ENCODE measurements at regions not wholly inside any gene's neighbourhood (a gene's known extent, or its start where the extent isn't known, plus 50 kb on each side); places are given as distances from the start of the nearest gene placed in this dataset.

- Histone ChIP-seq H3K9me2 (replicated peaks; ENCODE audit: control insufficient read depth, low read length) (no peaks in the 10 kb centered on the region), H3K4me2 (ENCODE audit: low read length) (no peak overlapping the region), H3K4me3 (ENCODE audit: low read length) (no peak overlapping the region), H3K4me1 (ENCODE audit: control insufficient read depth, low read length) (no peaks in the 10 kb centered on the region), H3F3A (ENCODE audit: control insufficient read depth, insufficient read depth) (no peaks in the 10 kb centered on the region), H4K20me1 (ENCODE audit: control insufficient read depth, insufficient read depth, low read depth, low read length) (no peaks in the 10 kb centered on the region), H3K27me3 (ENCODE audit: control insufficient read depth, low read length) (no peaks in the 10 kb centered on the region), H3K27ac (ENCODE audit: low read depth, low read length) (no peak overlapping the region), H3K36me3 (ENCODE audit: control insufficient read depth, low read length) (no peaks in the 10 kb centered on the region), H3K79me2 (ENCODE audit: control insufficient read depth, low read length) (no peaks in the 10 kb centered on the region), H3K9me3 (ENCODE audit: control insufficient read depth, insufficient read depth, low read length) (no peaks in the 10 kb centered on the region)
- TF ChIP-seq, protein P1, sequence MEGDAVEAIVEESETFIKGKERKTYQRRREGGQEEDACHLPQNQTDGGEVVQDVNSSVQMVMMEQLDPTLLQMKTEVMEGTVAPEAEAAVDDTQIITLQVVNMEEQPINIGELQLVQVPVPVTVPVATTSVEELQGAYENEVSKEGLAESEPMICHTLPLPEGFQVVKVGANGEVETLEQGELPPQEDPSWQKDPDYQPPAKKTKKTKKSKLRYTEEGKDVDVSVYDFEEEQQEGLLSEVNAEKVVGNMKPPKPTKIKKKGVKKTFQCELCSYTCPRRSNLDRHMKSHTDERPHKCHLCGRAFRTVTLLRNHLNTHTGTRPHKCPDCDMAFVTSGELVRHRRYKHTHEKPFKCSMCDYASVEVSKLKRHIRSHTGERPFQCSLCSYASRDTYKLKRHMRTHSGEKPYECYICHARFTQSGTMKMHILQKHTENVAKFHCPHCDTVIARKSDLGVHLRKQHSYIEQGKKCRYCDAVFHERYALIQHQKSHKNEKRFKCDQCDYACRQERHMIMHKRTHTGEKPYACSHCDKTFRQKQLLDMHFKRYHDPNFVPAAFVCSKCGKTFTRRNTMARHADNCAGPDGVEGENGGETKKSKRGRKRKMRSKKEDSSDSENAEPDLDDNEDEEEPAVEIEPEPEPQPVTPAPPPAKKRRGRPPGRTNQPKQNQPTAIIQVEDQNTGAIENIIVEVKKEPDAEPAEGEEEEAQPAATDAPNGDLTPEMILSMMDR (IDR thresholded peaks at IDR 0.05; ENCODE audit: low read depth, low read length, poor library complexity, severe bottlenecking): no peak
- TF ChIP-seq EZH2phosphoT487 (IDR thresholded peaks at IDR 0.05; ENCODE audit: borderline replicate concordance, low read length): no peak
These were observed 156.7 kb downstream of the TRIML1 start for GRCh38 chr4:188295899-188296298.

- Histone ChIP-seq H3F3A (ENCODE audit: control insufficient read depth, insufficient read depth) (no peaks in the 10 kb centered on the region), H3K36me3 (ENCODE audit: control insufficient read depth, low read length) (no peaks in the 10 kb centered on the region), H3K9me3 (ENCODE audit: control insufficient read depth, insufficient read depth, low read length) (no peaks in the 10 kb centered on the region), H3K27ac (ENCODE audit: low read depth, low read length) (no peak overlapping the region), H3K4me3 (ENCODE audit: low read length) (no peak overlapping the region), H4K20me1 (ENCODE audit: control insufficient read depth, insufficient read depth, low read depth, low read length) (no peaks in the 10 kb centered on the region), H3K9me2 (replicated peaks; ENCODE audit: control insufficient read depth, low read length) (no peaks in the 10 kb centered on the region), H3K79me2 (ENCODE audit: control insufficient read depth, low read length) (no peaks in the 10 kb centered on the region), H3K4me2 (ENCODE audit: low read length) (no peak overlapping the region), H3K27me3 (ENCODE audit: control insufficient read depth, low read length) (no peaks in the 10 kb centered on the region), H3K4me1 (ENCODE audit: control insufficient read depth, low read length) (no peaks in the 10 kb centered on the region)
- no peak for TF ChIP-seq EZH2phosphoT487 (IDR thresholded peaks at IDR 0.05; ENCODE audit: borderline replicate concordance, low read length)
These were observed 157.1 kb downstream of the TRIML1 start for GRCh38 chr4:188296331-188296730.

GRCh38 chr4:188297873-188298272 lies 158.6 kb downstream of the TRIML1 start:
- TF ChIP-seq, protein P1 (IDR thresholded peaks at IDR 0.05; ENCODE audit: low read depth, low read length, poor library complexity, severe bottlenecking): no peak
- TF ChIP-seq EZH2phosphoT487 (IDR thresholded peaks at IDR 0.05; ENCODE audit: borderline replicate concordance, low read length): no peak
- Histone ChIP-seq H3K4me3 (ENCODE audit: low read length) (no peak overlapping the region), H3K4me1 (ENCODE audit: control insufficient read depth, low read length) (no peaks in the 10 kb centered on the region), H3K79me2 (ENCODE audit: control insufficient read depth, low read length) (no peaks in the 10 kb centered on the region), H4K20me1 (ENCODE audit: control insufficient read depth, insufficient read depth, low read depth, low read length) (no peaks in the 10 kb centered on the region), H3F3A (ENCODE audit: control insufficient read depth, insufficient read depth) (no peaks in the 10 kb centered on the region), H3K27me3 (ENCODE audit: control insufficient read depth, low read length) (no peaks in the 10 kb centered on the region), H3K27ac (ENCODE audit: low read depth, low read length) (no peak overlapping the region), H3K36me3 (ENCODE audit: control insufficient read depth, low read length) (no peaks in the 10 kb centered on the region), H3K9me3 (ENCODE audit: control insufficient read depth, insufficient read depth, low read length) (no peaks in the 10 kb centered on the region; the same call in 1 of the 2 replicates), H3K9me2 (replicated peaks; ENCODE audit: control insufficient read depth, low read length) (no peaks in the 10 kb centered on the region), H3K4me2 (ENCODE audit: low read length) (no peak overlapping the region)

GRCh38 chr4:188299161-188299560 lies 159.9 kb downstream of the TRIML1 start:
- TF ChIP-seq, protein P1 (IDR thresholded peaks at IDR 0.05; ENCODE audit: low read depth, low read length, poor library complexity, severe bottlenecking): no peak
- no peak for TF ChIP-seq EZH2phosphoT487 (IDR thresholded peaks at IDR 0.05; ENCODE audit: borderline replicate concordance, low read length)
- Histone ChIP-seq H3K79me2 (ENCODE audit: control insufficient read depth, low read length) (no peaks in the 10 kb centered on the region), H3K4me1 (ENCODE audit: control insufficient read depth, low read length) (no peaks in the 10 kb centered on the region), H3K36me3 (ENCODE audit: control insufficient read depth, low read length) (no peaks in the 10 kb centered on the region), H3K9me2 (replicated peaks; ENCODE audit: control insufficient read depth, low read length) (no peaks in the 10 kb centered on the region), H3K4me3 (ENCODE audit: low read length) (no peak overlapping the region), H3F3A (ENCODE audit: control insufficient read depth, insufficient read depth) (no peaks in the 10 kb centered on the region), H3K9me3 (ENCODE audit: control insufficient read depth, insufficient read depth, low read length) (no peaks in the 10 kb centered on the region; the same call in 1 of the 2 replicates), H3K27me3 (ENCODE audit: control insufficient read depth, low read length) (no peaks in the 10 kb centered on the region), H4K20me1 (ENCODE audit: control insufficient read depth, insufficient read depth, low read depth, low read length) (no peaks in the 10 kb centered on the region), H3K4me2 (ENCODE audit: low read length) (no peak overlapping the region), H3K27ac (ENCODE audit: low read depth, low read length) (no peak overlapping the region)

Measured in DOHH2 (cell line).